Common myeloid progenitor, CD34-positive (primary cell): ENCODE measurements at regions not wholly inside any gene's neighbourhood (a gene's known extent, or its start where the extent isn't known, plus 50 kb on each side); places are given as distances from the start of the nearest gene placed in this dataset.
A peak's percentile ranks its signal among the peaks of the same experiment; 100 is the strongest.

Source experiments
- CTCF ChIA-PET: fragments of 350-600 bp; sonication (Branson Sonifier 250); formaldehyde crosslinking; loops from one replicate; lab custom pipeline; 2021; ENCODE audit warnings: antibody characterized with exemption; lab: Charles Lee
- POLR2A ChIA-PET: fragments of 350-600 bp; sonication (Branson Sonifier 250); formaldehyde crosslinking; loops from one replicate; lab custom pipeline; 2021; ENCODE audit warnings: antibody characterized with exemption; lab: Charles Lee
- DNase-seq, 3 donors: peaks; one replicate each; pipeline versions ENCODE4 v3.0.0 to v3.0.0-alpha.2; 2013
- H3K27ac ChIP-seq, 2 experiments: 1 replicate in 1 of 2; 2 replicates in 1 of 2; pipeline ENCODE4 v1.7.0; 2013; ENCODE audit warnings: inconsistent platforms in 2 of 2, low read length in 2 of 2, mild to moderate bottlenecking in 2 of 2, low read depth in 1 of 2, moderate library complexity in 1 of 2; ENCODE audit not compliant: severe bottlenecking in 2 of 2, insufficient read depth in 1 of 2, poor library complexity in 1 of 2
- H3K27me3 ChIP-seq, 5 experiments: replicated peaks in 2 of 5; 1 replicate in 3 of 5; 2 replicates in 2 of 5; pipeline versions ENCODE4 v1.6.1 to v1.7.0; 2013; ENCODE audit warnings: low read length in 4 of 5, mild to moderate bottlenecking in 2 of 5, moderate library complexity in 2 of 5, inconsistent platforms in 1 of 5; ENCODE audit not compliant: insufficient read depth in 5 of 5, control insufficient read depth in 4 of 5
- H3K36me3 ChIP-seq, 4 experiments: 1 replicate in 2 of 4; 2 replicates in 2 of 4; pipeline versions ENCODE4 v1.6.1 to v1.7.0; 2013; ENCODE audit warnings: low read length in 3 of 4, control low read depth in 1 of 4, mild to moderate bottlenecking in 1 of 4; ENCODE audit not compliant: control insufficient read depth in 4 of 4, insufficient read depth in 4 of 4
- H3K4me1 ChIP-seq, 4 experiments: 1 replicate in 3 of 4; 2 replicates in 1 of 4; pipeline versions ENCODE4 v1.6.1 to v1.7.1; 2013; ENCODE audit warnings: low read length in 3 of 4, mild to moderate bottlenecking in 3 of 4, control low read depth in 1 of 4, inconsistent platforms in 1 of 4, moderate library complexity in 1 of 4; ENCODE audit not compliant: control insufficient read depth in 4 of 4, insufficient read depth in 4 of 4; ENCODE audit errors: control extremely low read depth in 1 of 4
- H3K4me3 ChIP-seq, 7 experiments: 1 replicate in 4 of 7; 2 replicates in 3 of 7; pipeline versions ENCODE4 v1.5.1 to v1.7.0; 2013; ENCODE audit warnings: mild to moderate bottlenecking in 7 of 7, low read length in 6 of 7, moderate library complexity in 6 of 7, inconsistent platforms in 2 of 7, low read depth in 2 of 7, control low read depth in 1 of 7; ENCODE audit not compliant: insufficient read depth in 4 of 7, control insufficient read depth in 1 of 7; ENCODE audit errors: extremely low read depth in 1 of 7
- H3K9me3 ChIP-seq, 5 experiments: 1 replicate in 4 of 5; 2 replicates in 1 of 5; pipeline versions ENCODE4 v1.6.1 to v1.7.1; 2013; ENCODE audit warnings: low read length in 4 of 5, mild to moderate bottlenecking in 2 of 5, inconsistent platforms in 1 of 5, low read depth in 1 of 5, moderate library complexity in 1 of 5; ENCODE audit not compliant: control insufficient read depth in 4 of 5, insufficient read depth in 2 of 5; ENCODE audit errors: control extremely low read depth in 1 of 5
- WGBS: methylation state at CpG from one replicate; pipeline ENCODE4 v1.1.5; 2013; ENCODE audit not compliant: insufficient coverage; 5-methylcytosine and 5-hydroxymethylcytosine counted together

- POLR2A ChIA-PET = no interaction called here
- WGBS = 88% methylated on average over 8 of the region's 10 CpGs
- H3K36me3 ChIP-seq = no peaks in the 10 kb centered on the region
- CTCF ChIA-PET = interaction anchor here (0.8 to 10.8 kb wide), 6 partner anchors 14 to 412 kb away, joined by 3 to 162 read pairs (median 4); no protein-coding TSS in a partner anchor
- no peak overlapping the region for H3K27ac ChIP-seq
- H3K27me3 ChIP-seq = no peaks in the 10 kb centered on the region
- H3K4me1 ChIP-seq = peaks cover 0 to 31% (median 12%) of the 10 kb centered on the region in 4 experiments
- no peaks in the 10 kb centered on the region for H3K9me3 ChIP-seq
- H3K4me3 ChIP-seq = no peak overlapping the region
- DNase-seq = no peak
Observed at GRCh38 chr17:27240086-27240801, 53.7 kb upstream of the WSB1 start.

- CTCF ChIA-PET = interaction anchor here (0.6 to 10.8 kb wide), 4 partner anchors 92 to 411 kb away, joined by 3 to 162 read pairs (median 4); no protein-coding TSS in a partner anchor
- Histone ChIP-seq H3K4me1 (peaks cover 2 to 36% (median 16%) of the 10 kb centered on the region in 4 experiments), H3K9me3 (no peaks in the 10 kb centered on the region), H3K27me3 (no peaks in the 10 kb centered on the region), H3K4me3 (no peak overlapping the region), H3K36me3 (no peaks in the 10 kb centered on the region), H3K27ac (no peak overlapping the region)
- POLR2A ChIA-PET = no interaction called here
- 92% methylated on average over 4 of the region's 5 CpGs for WGBS
- DNase-seq = no peak
Observed at GRCh38 chr17:27240802-27241155, 53.1 kb upstream of the WSB1 start.

- no peak overlapping the region for H3K27ac ChIP-seq
- H3K36me3 ChIP-seq = no peaks in the 10 kb centered on the region
- H3K27me3 ChIP-seq = no peaks in the 10 kb centered on the region
- POLR2A ChIA-PET = no interaction called here
- H3K4me3 ChIP-seq = no peak overlapping the region
- CTCF ChIA-PET = interaction anchor here (0.6 to 10.8 kb wide), 5 partner anchors 91 to 411 kb away, joined by 3 to 162 read pairs (median 4); no protein-coding TSS in a partner anchor
- WGBS = 76% methylated on average over 3 of the region's 5 CpGs
- H3K4me1 ChIP-seq = peaks cover 2 to 39% (median 16%) of the 10 kb centered on the region in 4 experiments
- peak in 2 of 3 donors; percentile 20 for DNase-seq
- no peaks in the 10 kb centered on the region for H3K9me3 ChIP-seq
Observed at GRCh38 chr17:27241346-27241946, 52.5 kb upstream of the WSB1 start.

GRCh38 chr17:27242951-27243350, 51.0 kb upstream of the WSB1 start:
- 100% methylated on average over 1 of the region's 1 CpG for WGBS
- Histone ChIP-seq H3K27ac (no peak overlapping the region), H3K36me3 (no peaks in the 10 kb centered on the region), H3K4me1 (peaks cover 2 to 39% (median 17%) of the 10 kb centered on the region in 4 experiments), H3K4me3 (no peak overlapping the region), H3K9me3 (no peaks in the 10 kb centered on the region), H3K27me3 (no peaks in the 10 kb centered on the region)
- CTCF ChIA-PET = interaction anchor here (1.0 to 10.8 kb wide), 3 partner anchors 90 to 356 kb away, joined by 3 to 162 read pairs (median 4); no protein-coding TSS in a partner anchor
- no peak for DNase-seq
- POLR2A ChIA-PET = no interaction called here

- H3K9me3 ChIP-seq = no peaks in the 10 kb centered on the region
- DNase-seq = no peak
- H3K4me3 ChIP-seq = no peak overlapping the region
- 98% methylated on average over 6 of the region's 7 CpGs for WGBS
- CTCF ChIA-PET = interaction anchor here (0.9 to 3.3 kb wide), 5 partner anchors 89 to 356 kb away, joined by 3 to 15 read pairs (median 4); partner anchors contain the start of gene KSR1
- H3K27me3 ChIP-seq = no peaks in the 10 kb centered on the region
- POLR2A ChIA-PET = no interaction called here
- H3K4me1 ChIP-seq = peaks cover 2 to 39% (median 17%) of the 10 kb centered on the region in 4 experiments
- no peak overlapping the region for H3K27ac ChIP-seq
- no peaks in the 10 kb centered on the region for H3K36me3 ChIP-seq
Observed at GRCh38 chr17:27244011-27244410, 49.9 kb upstream of the WSB1 start.
